Stimulated activated memory B cell treated with anti-CD40 and anti-IgM and Interleukin-4, amounts not matched to agents 10 μg/mL and 1 μg/mL and 100 μg/mL, for 72 hours (primary cell): ENCODE measurements at regions not wholly inside any gene's neighbourhood (a gene's known extent, or its start where the extent isn't known, plus 50 kb on each side); places are given as distances from the start of the nearest gene placed in this dataset.
"Not testable (repeated sequence)": the region's sequence is repeated elsewhere in the genome, so short reads cannot be mapped to it uniquely, and the experiment has no call there.

Experiments
- ATAC-seq: fragments of 150-1000 bp; cut with Tn5 transposase; 2 replicates; pipeline ENCODE4 v1.10.0; 2021
- H3K27ac Mint-ChIP-seq: one replicate; pipeline ENCODE4 v1.8.0; 2022; ENCODE audit warnings: mild to moderate bottlenecking, mixed read lengths
- H3K27me3 Mint-ChIP-seq: one replicate; pipeline ENCODE4 v1.8.0; 2022; ENCODE audit warnings: mixed read lengths
- H3K36me3 Mint-ChIP-seq: one replicate; pipeline ENCODE4 v1.8.0; 2022; ENCODE audit warnings: mixed read lengths
- H3K4me1 Mint-ChIP-seq: one replicate; pipeline ENCODE4 v1.8.0; 2022; ENCODE audit warnings: mixed read lengths
- H3K4me3 Mint-ChIP-seq: one replicate; pipeline ENCODE4 v1.8.0; 2022; ENCODE audit warnings: mild to moderate bottlenecking, moderate library complexity, mixed read lengths
- H3K9me3 Mint-ChIP-seq: one replicate; pipeline ENCODE4 v1.8.0; 2022; ENCODE audit warnings: mixed read lengths

- no peak for ATAC-seq
- Mint-ChIP-seq H3K27me3 (no peaks in the 10 kb centered on the region), H3K27ac (no peak overlapping the region), H3K36me3 (no peaks in the 10 kb centered on the region), H3K9me3 (no peaks in the 10 kb centered on the region), H3K4me1 (no peaks in the 10 kb centered on the region), H3K4me3 (no peak overlapping the region)
These were observed 426.8 kb upstream of the DYNLRB2 start for GRCh38 chr16:80113873-80114574.

DNA sequence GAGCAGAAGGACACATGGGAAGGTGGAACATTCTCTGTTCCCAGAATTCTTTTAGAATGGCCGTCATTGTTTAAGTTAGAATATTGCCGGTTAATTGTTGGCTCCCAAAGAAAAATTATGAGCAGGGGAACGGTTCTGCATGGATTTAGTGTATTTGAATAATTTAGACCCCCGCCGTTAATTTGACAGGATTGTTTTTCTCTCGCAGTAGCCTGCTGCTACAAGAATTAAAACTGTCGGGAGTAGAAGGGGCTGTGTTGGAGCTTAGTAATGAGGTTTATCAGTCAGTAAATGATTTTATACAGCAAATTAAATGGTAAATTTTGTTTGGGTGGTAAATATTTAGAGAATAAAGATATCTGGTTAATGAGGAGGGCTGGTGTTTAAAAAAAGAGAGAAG is 431.2 kb upstream of the DYNLRB2 start:
- Mint-ChIP-seq H3K36me3 (no peaks in the 10 kb centered on the region), H3K9me3 (no peaks in the 10 kb centered on the region), H3K4me3 (no peak overlapping the region), H3K27me3 (peaks cover 18% of the 10 kb centered on the region), H3K27ac (no peak overlapping the region), H3K4me1 (no peaks in the 10 kb centered on the region)
- ATAC-seq = no peak

DNA sequence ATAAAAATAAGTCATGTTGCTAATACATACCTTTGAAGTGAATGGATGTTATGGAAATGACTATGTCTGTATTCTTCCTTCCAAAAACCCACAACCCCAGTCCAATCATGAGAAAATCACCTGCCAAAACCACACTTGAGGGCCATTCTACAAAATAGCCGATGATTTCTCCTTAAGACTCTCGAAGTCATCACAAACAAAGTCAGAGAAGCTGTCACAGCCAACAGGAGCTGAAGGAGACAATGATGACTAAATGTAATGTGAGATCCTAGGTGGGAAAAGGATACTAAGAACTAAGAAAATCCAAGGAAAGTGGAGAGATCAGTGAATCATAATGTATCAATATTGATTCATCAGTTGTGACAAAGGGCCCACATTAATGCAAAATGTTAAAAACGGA is 432.9 kb upstream of the DYNLRB2 start:
- ATAC-seq = no peak
- H3K4me1 Mint-ChIP-seq = no peaks in the 10 kb centered on the region
- H3K27me3 Mint-ChIP-seq = peaks cover 26% of the 10 kb centered on the region
- no peaks in the 10 kb centered on the region for H3K9me3 Mint-ChIP-seq
- H3K36me3 Mint-ChIP-seq = no peaks in the 10 kb centered on the region
- H3K4me3 Mint-ChIP-seq = no peak overlapping the region
- H3K27ac Mint-ChIP-seq = no peak overlapping the region

- H3K27me3 Mint-ChIP-seq = peaks cover 26% of the 10 kb centered on the region
- no peak overlapping the region for H3K4me3 Mint-ChIP-seq
- H3K27ac Mint-ChIP-seq = no peak overlapping the region
- no peaks in the 10 kb centered on the region for H3K36me3 Mint-ChIP-seq
- no peaks in the 10 kb centered on the region for H3K4me1 Mint-ChIP-seq
- H3K9me3 Mint-ChIP-seq = peaks cover 3% of the 10 kb centered on the region
- no peak for ATAC-seq
These were observed 435.0 kb upstream of the DYNLRB2 start for GRCh38 chr16:80105751-80106150.

- Mint-ChIP-seq H3K4me3 (no peak overlapping the region), H3K36me3 (no peaks in the 10 kb centered on the region), H3K4me1 (no peaks in the 10 kb centered on the region), H3K9me3 (peaks cover 6% of the 10 kb centered on the region), H3K27ac (no peak overlapping the region), H3K27me3 (peaks cover 26% of the 10 kb centered on the region)
- ATAC-seq = no peak
These were observed 435.6 kb upstream of the DYNLRB2 start for GRCh38 chr16:80105160-80105559.

- ATAC-seq = no peak
- H3K4me3 Mint-ChIP-seq = no peak overlapping the region
- peaks cover 26% of the 10 kb centered on the region for H3K27me3 Mint-ChIP-seq
- H3K4me1 Mint-ChIP-seq = no peaks in the 10 kb centered on the region
- peaks cover 7% of the 10 kb centered on the region for H3K9me3 Mint-ChIP-seq
- H3K27ac Mint-ChIP-seq = no peak overlapping the region
- H3K36me3 Mint-ChIP-seq = no peaks in the 10 kb centered on the region
These were observed 436.4 kb upstream of the DYNLRB2 start for GRCh38 chr16:80104401-80104800.

DNA sequence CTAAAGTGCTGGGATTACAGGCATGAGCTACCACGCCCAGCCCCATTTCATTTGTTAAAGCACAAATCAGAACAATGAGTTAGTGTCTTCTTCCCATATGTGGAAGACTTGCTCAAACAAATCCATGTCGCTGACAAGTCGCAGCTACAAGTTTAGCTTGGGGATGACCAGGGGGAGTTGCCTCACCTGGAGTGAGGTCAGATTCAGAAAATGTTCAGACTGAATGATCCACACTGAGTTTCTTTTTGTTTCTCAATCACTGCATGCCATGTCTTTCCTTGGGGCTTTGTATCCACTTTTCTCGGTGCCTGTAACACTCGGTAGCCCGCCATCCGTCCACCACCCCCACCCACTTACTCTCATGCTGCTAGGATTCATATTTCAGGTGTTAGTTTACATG is 437.3 kb upstream of the DYNLRB2 start:
- Mint-ChIP-seq H3K9me3 (peaks cover 7% of the 10 kb centered on the region), H3K36me3 (no peaks in the 10 kb centered on the region), H3K27ac (no peak overlapping the region), H3K4me3 (no peak overlapping the region), H3K27me3 (peaks cover 26% of the 10 kb centered on the region), H3K4me1 (no peaks in the 10 kb centered on the region)
- ATAC-seq = no peak

- Mint-ChIP-seq H3K27ac (no peak overlapping the region), H3K4me3 (no peak overlapping the region), H3K4me1 (no peaks in the 10 kb centered on the region), H3K27me3 (peaks cover 19% of the 10 kb centered on the region), H3K36me3 (no peaks in the 10 kb centered on the region), H3K9me3 (peaks cover 13% of the 10 kb centered on the region)
- ATAC-seq = no peak
These were observed 439.8 kb upstream of the DYNLRB2 start for GRCh38 chr16:80100846-80101451.

DNA sequence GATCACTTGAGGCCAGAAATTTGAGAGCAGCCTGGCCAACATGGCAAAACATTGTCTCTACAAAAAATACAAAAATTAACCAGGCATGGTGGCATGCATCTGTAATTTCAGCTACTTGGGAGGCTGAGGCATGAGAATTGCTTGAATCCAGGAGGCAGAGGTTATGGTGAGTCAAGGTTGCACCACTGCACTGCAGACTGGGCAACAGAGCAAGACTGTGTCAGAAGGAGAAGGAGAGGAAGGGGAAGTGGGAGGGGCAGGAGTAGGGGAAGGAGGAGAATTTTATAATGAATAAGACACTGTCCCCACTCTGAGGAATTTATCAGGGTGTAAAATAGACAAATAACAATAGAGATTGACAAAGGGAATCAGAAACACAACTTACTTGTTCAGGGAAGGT is 440.6 kb upstream of the DYNLRB2 start:
- Mint-ChIP-seq H3K27ac (no peak overlapping the region), H3K4me3 (no peak overlapping the region), H3K4me1 (no peaks in the 10 kb centered on the region), H3K36me3 (no peaks in the 10 kb centered on the region), H3K27me3 (peaks cover 14% of the 10 kb centered on the region), H3K9me3 (peaks cover 13% of the 10 kb centered on the region)
- ATAC-seq = no peak

DNA sequence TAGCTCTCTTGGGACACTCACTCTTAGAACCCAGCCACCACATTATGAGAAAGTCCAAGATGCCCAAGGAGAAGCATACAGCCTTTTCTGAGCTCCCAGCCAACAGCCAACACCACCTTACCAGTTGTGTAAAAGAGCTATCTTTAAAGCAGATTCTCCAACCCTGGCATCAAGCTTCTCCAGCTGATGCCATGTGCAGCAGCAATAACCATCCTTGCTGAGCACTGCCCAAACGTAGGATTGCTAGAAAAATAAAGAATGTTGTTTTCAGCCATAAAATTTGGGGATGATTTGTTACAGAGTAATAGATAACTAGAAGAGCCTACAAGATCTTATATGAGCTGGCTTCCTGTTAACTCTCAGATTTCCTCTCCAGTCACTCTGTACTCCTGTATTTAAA is 443.7 kb upstream of the DYNLRB2 start:
- ATAC-seq = no peak
- H3K27me3 Mint-ChIP-seq = no peaks in the 10 kb centered on the region
- no peaks in the 10 kb centered on the region for H3K36me3 Mint-ChIP-seq
- H3K27ac Mint-ChIP-seq = no peak overlapping the region
- H3K9me3 Mint-ChIP-seq = peaks cover 13% of the 10 kb centered on the region
- H3K4me1 Mint-ChIP-seq = no peaks in the 10 kb centered on the region
- no peak overlapping the region for H3K4me3 Mint-ChIP-seq

DNA sequence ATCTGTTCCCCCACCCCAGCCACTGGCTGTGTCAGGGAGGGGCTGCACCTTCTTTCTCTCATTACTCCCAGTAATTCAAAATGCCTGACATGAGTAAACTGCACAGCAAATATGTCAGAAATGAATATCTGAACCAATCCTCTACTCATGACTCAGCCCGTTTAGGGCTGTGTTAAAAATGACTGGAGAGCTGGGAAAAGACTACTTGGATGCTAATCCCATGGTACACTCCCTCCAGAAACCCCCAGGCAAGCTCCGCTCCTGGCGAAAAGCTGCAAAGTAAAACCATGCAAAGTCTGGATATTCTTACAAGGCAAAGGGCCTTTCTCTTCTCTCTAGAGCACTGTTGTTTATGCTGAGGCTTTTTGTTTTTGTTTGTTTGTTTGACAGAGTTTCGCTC is 448.1 kb upstream of the DYNLRB2 start:
- H3K36me3 Mint-ChIP-seq = no peaks in the 10 kb centered on the region
- peaks cover 6% of the 10 kb centered on the region for H3K9me3 Mint-ChIP-seq
- ATAC-seq = no peak
- H3K4me3 Mint-ChIP-seq = no peak overlapping the region
- H3K4me1 Mint-ChIP-seq = no peaks in the 10 kb centered on the region
- H3K27ac Mint-ChIP-seq = no peak overlapping the region
- H3K27me3 Mint-ChIP-seq = no peaks in the 10 kb centered on the region

GRCh38 chr16:80091453-80091852 is 449.3 kb upstream of the DYNLRB2 start:
- H3K36me3 Mint-ChIP-seq, H3K27ac Mint-ChIP-seq, H3K4me3 Mint-ChIP-seq, H3K27me3 Mint-ChIP-seq, H3K9me3 Mint-ChIP-seq, H3K4me1 Mint-ChIP-seq, ATAC-seq: not testable (repeated sequence)

- Mint-ChIP-seq H3K4me1 (no peaks in the 10 kb centered on the region), H3K4me3 (no peak overlapping the region), H3K27me3 (no peaks in the 10 kb centered on the region), H3K9me3 (peaks cover 5% of the 10 kb centered on the region), H3K27ac (no peak overlapping the region), H3K36me3 (no peaks in the 10 kb centered on the region)
- no peak for ATAC-seq
These were observed 455.2 kb upstream of the DYNLRB2 start for GRCh38 chr16:80085606-80086005.

GRCh38 chr16:80084614-80085013 is 456.2 kb upstream of the DYNLRB2 start:
- ATAC-seq = no peak
- Mint-ChIP-seq H3K9me3 (peaks cover 5% of the 10 kb centered on the region), H3K4me1 (no peaks in the 10 kb centered on the region), H3K27me3 (no peaks in the 10 kb centered on the region), H3K36me3 (no peaks in the 10 kb centered on the region), H3K4me3 (no peak overlapping the region), H3K27ac (no peak overlapping the region)

GRCh38 chr16:80084163-80084562 is 456.6 kb upstream of the DYNLRB2 start:
- no peak overlapping the region for H3K27ac Mint-ChIP-seq
- H3K9me3 Mint-ChIP-seq = peaks cover 5% of the 10 kb centered on the region
- H3K4me1 Mint-ChIP-seq = no peaks in the 10 kb centered on the region
- H3K27me3 Mint-ChIP-seq = no peaks in the 10 kb centered on the region
- no peak for ATAC-seq
- H3K4me3 Mint-ChIP-seq = no peak overlapping the region
- no peaks in the 10 kb centered on the region for H3K36me3 Mint-ChIP-seq

DNA sequence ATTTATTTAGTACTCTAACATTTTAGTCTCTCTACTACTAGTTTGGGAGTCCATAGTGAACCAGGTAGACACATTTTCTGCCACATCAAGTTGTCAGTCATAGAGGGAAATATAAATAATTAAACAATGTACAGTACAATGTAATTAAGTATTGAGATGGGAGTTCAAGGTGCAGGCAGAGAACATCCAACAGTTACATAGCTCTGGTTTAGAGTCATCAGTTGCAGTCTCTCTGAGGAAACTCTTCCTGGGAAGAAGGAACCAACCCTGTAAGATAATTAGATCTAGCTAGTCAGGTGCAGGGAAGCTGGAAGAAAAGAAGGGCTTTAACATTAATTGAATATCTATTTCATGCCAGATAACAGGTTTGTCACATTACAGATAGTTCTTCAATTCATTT is 457.9 kb upstream of the DYNLRB2 start:
- peaks cover 5% of the 10 kb centered on the region for H3K9me3 Mint-ChIP-seq
- H3K4me1 Mint-ChIP-seq = no peaks in the 10 kb centered on the region
- no peak overlapping the region for H3K27ac Mint-ChIP-seq
- no peak for ATAC-seq
- no peaks in the 10 kb centered on the region for H3K27me3 Mint-ChIP-seq
- no peak overlapping the region for H3K4me3 Mint-ChIP-seq
- H3K36me3 Mint-ChIP-seq = no peaks in the 10 kb centered on the region
